GM23248 (cell line): ENCODE measurements at regions not wholly inside any gene's neighbourhood (a gene's known extent, or its start where the extent isn't known, plus 50 kb on each side); places are given as distances from the start of the nearest gene placed in this dataset.

Experiments used
- DNase-seq: peaks from one replicate; pipeline ENCODE4 v3.0.0-alpha.2; 2015
- H2AFZ ChIP-seq: fragments of 200-600 bp; sonication (generic); 2 replicates; pipeline ENCODE4 v1.6.1; 2016; ENCODE audit warnings: antibody characterized with exemption
- H3F3A ChIP-seq: fragments of 200-600 bp; sonication (generic); 2 replicates; pipeline ENCODE4 v1.6.1; 2016; ENCODE audit warnings: mild to moderate bottlenecking, antibody characterized with exemption, mixed run types; ENCODE audit not compliant: insufficient read depth
- H3K27ac ChIP-seq: fragments of 200-600 bp; sonication (generic); 2 replicates; pipeline ENCODE4 v1.5.1; 2016; ENCODE audit warnings: mild to moderate bottlenecking
- H3K27me3 ChIP-seq: fragments of 200-600 bp; sonication (generic); replicated peaks from 2 replicates; pipeline ENCODE4 v1.6.1; 2016; ENCODE audit warnings: mild to moderate bottlenecking; ENCODE audit not compliant: insufficient read depth
- H3K36me3 ChIP-seq: fragments of 200-600 bp; sonication (generic); 2 replicates; pipeline ENCODE4 v1.6.1; 2016; ENCODE audit warnings: low read depth, mild to moderate bottlenecking
- H3K4me1 ChIP-seq: fragments of 200-600 bp; sonication (generic); 2 replicates; pipeline ENCODE4 v1.6.1; 2016; ENCODE audit warnings: mild to moderate bottlenecking; ENCODE audit not compliant: insufficient read depth
- H3K4me2 ChIP-seq: fragments of 200-600 bp; sonication (generic); one replicate; pipeline ENCODE4 v1.6.1; 2016; ENCODE audit warnings: mild to moderate bottlenecking; ENCODE audit not compliant: unreplicated experiment
- H3K4me3 ChIP-seq: fragments of 200-600 bp; sonication (generic); 2 replicates; pipeline ENCODE4 v1.5.1; 2016; ENCODE audit warnings: mild to moderate bottlenecking
- H3K79me2 ChIP-seq: fragments of 200-600 bp; sonication (generic); 2 replicates; pipeline ENCODE4 v1.6.1; 2016; ENCODE audit warnings: mild to moderate bottlenecking; ENCODE audit not compliant: insufficient read depth
- H3K9ac ChIP-seq: fragments of 200-600 bp; sonication (generic); 2 replicates; pipeline ENCODE4 v1.6.1; 2016; ENCODE audit warnings: mild to moderate bottlenecking
- H3K9me2 ChIP-seq: fragments of 200-600 bp; sonication (generic); 2 replicates; pipeline ENCODE4 v1.6.1; 2016; ENCODE audit warnings: mixed run types, mild to moderate bottlenecking, moderate library complexity; ENCODE audit not compliant: insufficient read depth
- H3K9me3 ChIP-seq: fragments of 200-600 bp; sonication (generic); one replicate; pipeline ENCODE4 v1.6.1; 2017; ENCODE audit warnings: low read depth
- H4K20me1 ChIP-seq: fragments of 200-600 bp; sonication (generic); 2 replicates; pipeline ENCODE4 v1.6.0; 2016; ENCODE audit not compliant: insufficient read depth
- EZH2 ChIP-seq: fragments of 200-600 bp; sonication (generic); IDR thresholded peaks from 2 replicates; pipeline ENCODE4 v1.6.1; 2018; ENCODE audit warnings: antibody characterized with exemption, mild to moderate bottlenecking; ENCODE audit not compliant: insufficient read depth, poor library complexity, severe bottlenecking
- EZH2phosphoT487 ChIP-seq: fragments of 200-600 bp; sonication (generic); IDR thresholded peaks from 2 replicates; pipeline ENCODE4 v1.6.1; 2018; ENCODE audit warnings: antibody characterized with exemption, moderate library complexity, mild to moderate bottlenecking, low read depth; ENCODE audit not compliant: insufficient read depth
- WGBS, 2 experiments: methylation state at CpG; one replicate each; pipeline ENCODE4 v1.1.6; 2015 to 2017; ENCODE audit warnings: low lambda C conversion rate in 2 of 2, low coverage in 1 of 2; ENCODE audit errors: missing lambda C conversion rate in 2 of 2; 5-methylcytosine and 5-hydroxymethylcytosine counted together
- in situ Hi-C: fragments of 300-500 bp; cut with MboI; formaldehyde crosslinking; loops from 2 replicates; pipeline ENCODE4 v1.15.0; 2020

- H3K4me1 ChIP-seq: no peaks in the 10 kb centered on the region
- H3K4me3 ChIP-seq: no peak overlapping the region
- TF ChIP-seq EZH2: no peak
- no peak for TF ChIP-seq EZH2phosphoT487
- no peaks in the 10 kb centered on the region for H3K36me3 ChIP-seq
- H3K27me3 ChIP-seq: no peaks in the 10 kb centered on the region
- no peaks in the 10 kb centered on the region for H3F3A ChIP-seq
- WGBS, 2 experiments: 4 to 5% methylated on average over 9 of the region's 9 CpGs
- no peak overlapping the region for H3K9ac ChIP-seq
- no peak overlapping the region for H3K27ac ChIP-seq
- H3K79me2 ChIP-seq: no peaks in the 10 kb centered on the region
- in situ Hi-C loops: no loop called here
- H3K9me2 ChIP-seq: no peaks in the 10 kb centered on the region
- no peaks in the 10 kb centered on the region for H4K20me1 ChIP-seq
- H2AFZ ChIP-seq: no peak overlapping the region
- no peaks in the 10 kb centered on the region for H3K9me3 ChIP-seq
- no peak for DNase-seq
- no peak overlapping the region for H3K4me2 ChIP-seq
Measured at GRCh38 chr2:497770-498492, 179.3 kb downstream of the TMEM18 start.

DNA sequence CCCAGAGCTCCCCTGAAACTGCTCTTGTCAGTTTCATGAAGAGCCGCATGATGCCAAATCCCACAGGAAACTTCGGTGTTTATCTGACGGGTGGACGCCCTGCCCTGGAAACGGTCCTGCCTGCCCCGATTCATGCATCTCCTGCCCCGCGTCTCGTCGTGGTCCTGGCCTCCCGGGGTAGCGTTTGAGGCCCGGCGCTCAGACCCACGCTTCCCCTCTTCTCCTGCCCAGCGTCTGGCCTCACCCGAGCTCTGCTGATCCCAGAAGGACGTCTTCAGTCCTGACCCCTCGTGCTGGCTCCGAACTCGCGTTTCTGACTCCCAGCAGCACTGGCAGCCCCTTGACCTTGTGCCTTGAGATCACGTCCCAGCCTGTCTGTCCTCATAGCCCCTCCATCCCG lies 180.5 kb downstream of the TMEM18 start:
- Histone ChIP-seq H3K4me1 (no peaks in the 10 kb centered on the region), H3K36me3 (no peaks in the 10 kb centered on the region), H3K4me3 (no peak overlapping the region), H4K20me1 (no peaks in the 10 kb centered on the region), H3K9ac (no peak overlapping the region), H3K79me2 (no peaks in the 10 kb centered on the region), H3K9me3 (no peaks in the 10 kb centered on the region), H3K27ac (no peak overlapping the region), H3K9me2 (no peaks in the 10 kb centered on the region), H3F3A (no peaks in the 10 kb centered on the region), H3K4me2 (no peak overlapping the region), H2AFZ (no peak overlapping the region), H3K27me3 (no peaks in the 10 kb centered on the region)
- no peak for DNase-seq
- TF ChIP-seq EZH2: no peak
- no peak for TF ChIP-seq EZH2phosphoT487
- in situ Hi-C loops: no loop called here
- WGBS, 2 experiments: 60% methylated on average over 18 to 24 of the region's 24 CpGs

DNA sequence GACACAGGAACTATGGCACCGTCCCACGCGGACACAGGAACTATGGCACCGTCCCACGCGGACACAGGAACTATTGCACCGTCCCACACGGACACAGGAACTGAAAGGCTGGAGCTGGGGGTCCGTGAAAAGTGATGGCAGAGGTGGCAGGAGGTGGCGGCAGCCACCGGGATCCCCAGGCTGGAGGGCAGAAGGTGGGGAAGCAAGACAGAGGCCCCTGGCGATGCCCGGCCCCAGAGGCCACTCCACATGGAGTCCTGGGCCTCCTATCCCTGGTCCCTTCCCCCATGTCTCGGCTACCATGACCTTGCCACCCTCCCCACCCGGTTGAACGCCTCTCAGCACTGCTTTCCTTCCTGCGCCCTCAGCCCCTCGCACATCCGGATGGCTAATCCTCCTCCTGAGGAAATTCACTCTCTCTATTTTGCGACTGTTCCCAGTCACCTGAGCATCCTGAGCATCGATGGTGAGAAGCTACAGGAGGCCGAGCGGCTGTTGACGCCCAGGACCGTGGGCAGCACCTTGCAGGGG lies 181.4 kb downstream of the TMEM18 start:
- in situ Hi-C loops: no loop called here
- Histone ChIP-seq H3K36me3 (no peaks in the 10 kb centered on the region), H3K27ac (no peak overlapping the region), H2AFZ (no peak overlapping the region), H3K4me2 (no peak overlapping the region), H3K9me2 (no peaks in the 10 kb centered on the region), H3K4me3 (no peak overlapping the region), H3F3A (no peaks in the 10 kb centered on the region), H3K9ac (no peak overlapping the region), H3K27me3 (no peaks in the 10 kb centered on the region), H3K4me1 (no peaks in the 10 kb centered on the region), H4K20me1 (no peaks in the 10 kb centered on the region), H3K9me3 (no peaks in the 10 kb centered on the region), H3K79me2 (no peaks in the 10 kb centered on the region)
- no peak for DNase-seq
- TF ChIP-seq EZH2phosphoT487: no peak
- TF ChIP-seq EZH2: no peak
- 58 to 62% methylated on average over 15 to 25 of the region's 25 CpGs for WGBS, 2 experiments

- Histone ChIP-seq H3F3A (no peaks in the 10 kb centered on the region), H3K4me2 (no peak overlapping the region), H4K20me1 (no peaks in the 10 kb centered on the region), H3K9me2 (no peaks in the 10 kb centered on the region), H3K27me3 (no peaks in the 10 kb centered on the region), H3K4me3 (no peak overlapping the region), H3K9ac (no peak overlapping the region), H2AFZ (no peak overlapping the region), H3K27ac (no peak overlapping the region), H3K9me3 (no peaks in the 10 kb centered on the region), H3K4me1 (no peaks in the 10 kb centered on the region), H3K36me3 (no peaks in the 10 kb centered on the region), H3K79me2 (no peaks in the 10 kb centered on the region)
- WGBS, 2 experiments: 65 to 73% methylated on average over 7 to 13 of the region's 13 CpGs
- in situ Hi-C loops: no loop called here
- no peak for TF ChIP-seq EZH2
- no peak for TF ChIP-seq EZH2phosphoT487
- DNase-seq: no peak
Measured at GRCh38 chr2:494853-495252, 182.4 kb downstream of the TMEM18 start.
